Progenitor cell of endocrine pancreas (in vitro differentiated cells): ENCODE measurements at regions not wholly inside any gene's neighbourhood (a gene's known extent, or its start where the extent isn't known, plus 50 kb on each side); places are given as distances from the start of the nearest gene placed in this dataset.

ENCODE experiments used
- DNase-seq: peaks from one replicate; pipeline ENCODE4 v3.0.0; 2021; ENCODE audit warnings: low spot score; ENCODE audit not compliant: unreplicated experiment
- H3K27ac Mint-ChIP-seq: 2 replicates; pipeline ENCODE4 v1.8.0; 2021; ENCODE audit warnings: mild to moderate bottlenecking, moderate library complexity, mixed read lengths
- H3K27me3 Mint-ChIP-seq: 2 replicates; pipeline ENCODE4 v1.8.0; 2021; ENCODE audit warnings: mixed read lengths
- H3K36me3 Mint-ChIP-seq: 2 replicates; pipeline ENCODE4 v1.8.0; 2022; ENCODE audit warnings: mixed read lengths; ENCODE audit not compliant: insufficient read depth
- H3K4me1 Mint-ChIP-seq: 2 replicates; pipeline ENCODE4 v1.8.0; 2021; ENCODE audit warnings: low read depth, mixed read lengths
- H3K4me3 Mint-ChIP-seq: 2 replicates; pipeline ENCODE4 v1.8.0; 2021; ENCODE audit warnings: low read depth, mild to moderate bottlenecking, moderate library complexity, mixed read lengths
- H3K9me3 Mint-ChIP-seq: 2 replicates; pipeline ENCODE4 v1.8.0; 2021; ENCODE audit warnings: low read depth, mixed read lengths
- TF ChIP-seq, protein P1 (sequence below): fragments of 200-600 bp; sonication (generic); IDR thresholded peaks from one replicate; pipeline ENCODE4 v1.5.0; 2021; ENCODE audit warnings: antibody characterized with exemption, mild to moderate bottlenecking; ENCODE audit not compliant: unreplicated experiment

DNA sequence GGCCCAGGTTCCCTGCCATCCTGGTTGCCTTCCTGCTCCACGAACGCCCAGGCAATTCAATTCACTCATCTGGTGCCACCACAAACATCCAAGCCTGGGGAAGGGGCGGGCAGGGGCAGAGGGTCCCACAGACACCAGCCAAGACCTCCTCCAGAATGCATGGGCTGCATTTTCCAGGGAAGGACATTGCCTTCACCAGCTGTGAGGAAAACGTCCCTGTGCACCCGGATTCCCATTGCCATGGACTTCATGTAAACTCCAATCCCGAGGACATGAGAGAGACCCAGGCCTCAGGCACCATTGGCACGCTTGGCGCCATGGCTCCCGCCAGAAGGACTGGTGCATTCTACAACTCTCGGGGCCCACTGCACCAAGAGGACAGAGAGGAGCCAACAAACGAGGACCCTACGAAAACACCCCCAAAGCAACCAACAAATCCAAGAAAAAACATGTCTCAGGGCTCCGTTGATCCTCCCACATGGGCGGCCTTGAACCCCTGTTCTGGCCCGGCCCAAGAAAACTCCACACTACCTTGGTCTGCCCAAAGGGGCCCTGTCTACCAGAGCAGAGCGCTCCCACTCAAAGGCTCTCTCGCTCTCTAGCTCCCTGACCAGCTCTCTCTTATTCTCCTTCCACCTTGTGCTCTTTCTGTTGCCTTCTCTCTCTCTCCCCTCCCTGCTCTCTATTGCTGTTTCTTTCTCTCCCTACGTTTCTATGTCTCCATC, 183.9 kb downstream of the ALG10 start:
- TF ChIP-seq, protein P1, sequence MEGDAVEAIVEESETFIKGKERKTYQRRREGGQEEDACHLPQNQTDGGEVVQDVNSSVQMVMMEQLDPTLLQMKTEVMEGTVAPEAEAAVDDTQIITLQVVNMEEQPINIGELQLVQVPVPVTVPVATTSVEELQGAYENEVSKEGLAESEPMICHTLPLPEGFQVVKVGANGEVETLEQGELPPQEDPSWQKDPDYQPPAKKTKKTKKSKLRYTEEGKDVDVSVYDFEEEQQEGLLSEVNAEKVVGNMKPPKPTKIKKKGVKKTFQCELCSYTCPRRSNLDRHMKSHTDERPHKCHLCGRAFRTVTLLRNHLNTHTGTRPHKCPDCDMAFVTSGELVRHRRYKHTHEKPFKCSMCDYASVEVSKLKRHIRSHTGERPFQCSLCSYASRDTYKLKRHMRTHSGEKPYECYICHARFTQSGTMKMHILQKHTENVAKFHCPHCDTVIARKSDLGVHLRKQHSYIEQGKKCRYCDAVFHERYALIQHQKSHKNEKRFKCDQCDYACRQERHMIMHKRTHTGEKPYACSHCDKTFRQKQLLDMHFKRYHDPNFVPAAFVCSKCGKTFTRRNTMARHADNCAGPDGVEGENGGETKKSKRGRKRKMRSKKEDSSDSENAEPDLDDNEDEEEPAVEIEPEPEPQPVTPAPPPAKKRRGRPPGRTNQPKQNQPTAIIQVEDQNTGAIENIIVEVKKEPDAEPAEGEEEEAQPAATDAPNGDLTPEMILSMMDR: no peak
- no peak for DNase-seq
- Mint-ChIP-seq H3K4me3 (no peak overlapping the region), H3K36me3 (peaks cover 14% of the 10 kb centered on the region), H3K4me1 (no peaks in the 10 kb centered on the region), H3K27ac (no peak overlapping the region), H3K27me3 (no peaks in the 10 kb centered on the region), H3K9me3 (peaks cover 64% of the 10 kb centered on the region)

DNA sequence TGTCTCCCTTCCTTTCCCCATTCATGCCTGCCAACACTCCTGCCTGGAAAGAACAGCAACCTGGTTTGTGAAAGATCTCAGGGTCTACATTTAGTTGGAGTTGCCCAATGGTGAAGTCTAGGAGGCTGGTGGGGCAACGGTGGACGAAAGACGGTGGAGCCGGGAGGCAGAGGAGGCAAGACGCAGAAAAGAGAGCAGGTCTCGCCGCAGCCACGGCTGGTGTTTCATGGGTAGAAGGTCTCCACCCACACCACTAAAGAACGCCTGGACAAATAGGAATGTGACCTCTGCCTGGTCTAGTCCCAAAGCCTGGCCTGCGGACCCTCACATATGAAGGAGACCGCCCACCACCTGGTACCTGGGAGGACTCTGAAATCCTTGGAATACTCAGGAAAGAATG, 185.6 kb downstream of the ALG10 start:
- no peak overlapping the region for H3K27ac Mint-ChIP-seq
- H3K36me3 Mint-ChIP-seq: peaks cover 14% of the 10 kb centered on the region
- DNase-seq: no peak

DNA sequence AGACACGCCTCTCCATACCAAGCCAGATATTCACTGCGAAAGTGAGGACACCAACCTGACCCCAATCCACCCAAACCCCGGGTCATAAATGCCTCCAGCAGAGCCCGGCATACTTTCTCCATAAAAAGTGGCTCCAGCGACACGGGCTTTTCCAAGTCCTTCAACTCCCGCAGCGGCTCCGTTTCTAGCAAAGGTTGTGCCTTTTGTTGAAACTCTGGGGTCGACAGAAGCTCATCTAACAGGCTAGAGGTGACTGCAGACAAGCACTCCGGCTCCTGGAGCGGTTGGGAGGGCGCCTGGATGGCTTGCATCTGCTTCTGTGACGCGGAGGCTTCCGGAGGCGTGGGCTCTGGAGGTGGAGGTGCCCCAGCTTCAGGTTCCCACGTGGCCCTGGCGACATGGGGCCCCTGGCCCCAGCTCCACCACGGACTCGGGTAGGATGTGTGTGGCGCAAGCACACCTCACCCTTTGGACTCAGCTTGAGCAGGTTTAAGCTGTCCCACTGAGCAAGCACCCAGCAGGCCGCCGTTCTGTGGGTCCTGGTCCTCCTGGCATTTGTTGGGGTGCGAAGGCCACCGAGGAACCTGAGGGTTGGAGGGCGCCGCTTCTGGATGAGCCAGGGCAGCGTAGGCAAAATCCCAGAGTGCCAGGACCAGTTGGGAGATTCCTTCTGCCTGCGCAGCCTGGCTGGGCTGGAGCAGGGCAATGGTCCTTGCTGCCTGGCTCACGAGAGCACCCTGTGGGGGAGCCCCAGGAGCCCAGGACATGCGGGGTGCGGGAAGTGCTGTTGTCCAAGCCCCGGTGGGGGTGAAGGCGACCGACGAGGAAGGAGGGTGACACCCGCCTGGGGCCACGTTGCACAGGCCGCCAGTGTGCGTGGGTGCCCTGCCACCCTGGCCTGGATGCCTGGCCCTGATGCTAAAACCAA, 186.3 kb downstream of the ALG10 start:
- peaks cover 14% of the 10 kb centered on the region for H3K36me3 Mint-ChIP-seq
- no peak for DNase-seq
- no peak overlapping the region for H3K4me3 Mint-ChIP-seq
- no peak overlapping the region for H3K27ac Mint-ChIP-seq
- H3K4me1 Mint-ChIP-seq: no peaks in the 10 kb centered on the region
- H3K27me3 Mint-ChIP-seq: no peaks in the 10 kb centered on the region
- TF ChIP-seq, protein P1: no peak
- H3K9me3 Mint-ChIP-seq: peaks cover 61% of the 10 kb centered on the region

More for the DNA sequence above, 185.6 kb downstream of the ALG10 start:
- H3K9me3 Mint-ChIP-seq: peaks cover 64% of the 10 kb centered on the region
- no peaks in the 10 kb centered on the region for H3K4me1 Mint-ChIP-seq
- H3K4me3 Mint-ChIP-seq: no peak overlapping the region
- H3K27me3 Mint-ChIP-seq: no peaks in the 10 kb centered on the region
- TF ChIP-seq, protein P1: no peak

DNA sequence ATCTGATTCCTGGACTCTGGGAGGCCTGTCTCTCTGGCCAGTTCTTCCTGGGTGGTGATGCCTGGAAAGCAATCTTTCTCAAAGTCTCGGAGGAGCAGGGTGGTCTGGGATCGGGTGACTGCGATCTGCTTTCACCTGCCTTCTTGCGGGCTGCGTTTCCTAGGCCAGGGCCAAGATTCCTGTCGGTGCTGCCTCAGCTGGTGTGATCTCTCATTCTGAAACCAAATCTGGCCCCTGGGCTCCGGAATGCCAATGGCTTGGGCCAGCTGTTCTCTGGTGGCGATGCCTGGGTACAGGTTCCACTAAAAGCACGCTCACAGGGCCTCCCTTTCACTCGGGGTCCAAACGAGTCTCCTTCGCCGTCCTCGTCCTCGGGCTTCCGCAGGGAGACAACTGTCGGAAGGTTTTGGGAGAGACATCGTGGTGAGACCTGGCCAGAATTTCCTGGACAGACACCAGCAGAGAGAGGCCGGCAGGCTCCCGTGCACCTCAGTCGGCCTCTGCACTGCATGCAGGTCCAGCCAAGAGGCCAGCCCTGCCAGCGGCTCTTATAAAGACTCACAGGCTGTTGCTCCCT, 187.1 kb downstream of the ALG10 start:
- Mint-ChIP-seq H3K27me3 (no peaks in the 10 kb centered on the region), H3K27ac (no peak overlapping the region), H3K9me3 (peaks cover 60% of the 10 kb centered on the region), H3K4me3 (no peak overlapping the region), H3K4me1 (no peaks in the 10 kb centered on the region), H3K36me3 (peaks cover 13% of the 10 kb centered on the region)
- no peak for DNase-seq
- TF ChIP-seq, protein P1: no peak

DNA sequence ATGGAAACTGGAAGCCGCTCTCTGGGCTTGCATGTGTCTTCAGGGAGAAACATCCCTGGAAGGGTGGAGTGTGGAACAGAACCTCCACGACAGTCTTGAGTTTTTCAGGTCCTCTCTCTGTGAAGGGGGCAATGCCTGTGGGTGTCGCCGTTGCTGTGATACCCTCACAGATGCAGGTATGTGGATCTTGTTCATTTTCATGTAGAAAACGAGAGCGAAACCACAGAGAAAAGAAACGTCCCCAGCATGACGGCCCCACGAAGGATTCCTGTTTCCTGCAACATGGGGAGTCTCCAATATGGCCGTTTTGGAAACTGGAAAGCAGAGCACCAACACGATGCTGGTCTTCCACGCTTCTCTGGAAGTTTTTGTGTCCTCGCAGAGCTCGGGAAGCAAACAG, 187.9 kb downstream of the ALG10 start:
- H3K9me3 Mint-ChIP-seq: peaks cover 57% of the 10 kb centered on the region
- no peak overlapping the region for H3K27ac Mint-ChIP-seq
- no peak for DNase-seq
- peaks cover 11% of the 10 kb centered on the region for H3K36me3 Mint-ChIP-seq
- H3K27me3 Mint-ChIP-seq: no peaks in the 10 kb centered on the region
- H3K4me1 Mint-ChIP-seq: no peaks in the 10 kb centered on the region
- TF ChIP-seq, protein P1: no peak
- no peak overlapping the region for H3K4me3 Mint-ChIP-seq
